ENCODE measurements at regions not wholly inside any gene's neighbourhood (a gene's known extent, or its start where the extent isn't known, plus 50 kb on each side); places are given as distances from the start of the nearest gene placed in this dataset.

- H3K36me3 ChIP-seq, result no peaks in the 10 kb centered on the region
- no peak overlapping the region for H3K4me3 ChIP-seq
- no peaks in the 10 kb centered on the region for H3K27me3 ChIP-seq
- TF ChIP-seq POLR2A (IDR thresholded peaks at IDR 0.05), result no peak
- no peak for TF ChIP-seq EP300 (IDR thresholded peaks at IDR 0.05)
- no peak for TF ChIP-seq CTCF (IDR thresholded peaks at IDR 0.05)
- H3K4me1 ChIP-seq, result no peaks in the 10 kb centered on the region
- no peak for DNase-seq (ENCODE audit: low spot score in 2 of 2)
- 81 to 89% methylated on average over 1 of the region's 1 CpG for WGBS, 2 donors
- H3K27ac ChIP-seq, result no peak overlapping the region
- H3K9me3 ChIP-seq, result no peaks in the 10 kb centered on the region
These were observed 204.2 kb downstream of the CBLN2 start for GRCh38 chr18:72339976-72340375.

GRCh38 chr18:72336786-72337185 lies 207.4 kb downstream of the CBLN2 start:
- TF ChIP-seq CTCF (IDR thresholded peaks at IDR 0.05) (no peak), POLR2A (IDR thresholded peaks at IDR 0.05) (no peak), EP300 (IDR thresholded peaks at IDR 0.05) (no peak)
- H3K4me1 ChIP-seq, result no peaks in the 10 kb centered on the region
- H3K4me3 ChIP-seq, result no peak overlapping the region
- H3K9me3 ChIP-seq, result no peaks in the 10 kb centered on the region
- no peak for DNase-seq (ENCODE audit: low spot score in 2 of 2)
- no peaks in the 10 kb centered on the region for H3K27me3 ChIP-seq
- no peak overlapping the region for H3K27ac ChIP-seq
- H3K36me3 ChIP-seq, result no peaks in the 10 kb centered on the region

GRCh38 chr18:72329533-72329932 lies 214.6 kb downstream of the CBLN2 start:
- no peak overlapping the region for H3K4me3 ChIP-seq
- H3K27me3 ChIP-seq, result no peaks in the 10 kb centered on the region
- H3K27ac ChIP-seq, result no peak overlapping the region
- no peaks in the 10 kb centered on the region for H3K9me3 ChIP-seq
- DNase-seq (ENCODE audit: low spot score in 2 of 2), result no peak
- no peaks in the 10 kb centered on the region for H3K4me1 ChIP-seq
- no peak for TF ChIP-seq CTCF (IDR thresholded peaks at IDR 0.05)
- no peak for TF ChIP-seq POLR2A (IDR thresholded peaks at IDR 0.05)
- TF ChIP-seq EP300 (IDR thresholded peaks at IDR 0.05), result no peak
- WGBS, 2 donors, result 51 to 61% methylated on average over 2 of the region's 2 CpGs
- H3K36me3 ChIP-seq, result no peaks in the 10 kb centered on the region

DNA sequence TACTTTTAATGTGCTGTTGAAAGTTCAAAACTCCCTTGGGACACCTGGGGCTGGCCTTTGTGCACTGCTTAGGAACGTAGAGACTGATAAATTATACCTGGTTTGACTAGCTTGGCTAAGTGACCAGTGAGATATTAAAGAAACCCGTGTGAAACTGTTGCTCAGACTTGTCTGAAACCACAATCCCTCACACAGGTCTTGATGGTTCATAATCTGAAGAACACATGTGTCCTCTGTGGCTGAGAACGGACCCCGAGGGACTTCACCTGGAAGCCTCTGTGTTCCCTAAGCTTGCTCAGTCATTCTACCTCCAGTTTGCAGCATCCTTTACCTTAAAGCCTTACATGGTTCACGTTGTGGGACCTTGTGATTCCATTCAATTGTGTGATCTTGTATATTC lies 218.8 kb downstream of the CBLN2 start:
- TF ChIP-seq EP300 (IDR thresholded peaks at IDR 0.05), result no peak
- TF ChIP-seq POLR2A (IDR thresholded peaks at IDR 0.05), result no peak
- TF ChIP-seq CTCF (IDR thresholded peaks at IDR 0.05), result no peak
- DNase-seq (ENCODE audit: low spot score in 2 of 2), result no peak
- 75 to 78% methylated on average over 5 of the region's 5 CpGs for WGBS, 2 donors

DNA sequence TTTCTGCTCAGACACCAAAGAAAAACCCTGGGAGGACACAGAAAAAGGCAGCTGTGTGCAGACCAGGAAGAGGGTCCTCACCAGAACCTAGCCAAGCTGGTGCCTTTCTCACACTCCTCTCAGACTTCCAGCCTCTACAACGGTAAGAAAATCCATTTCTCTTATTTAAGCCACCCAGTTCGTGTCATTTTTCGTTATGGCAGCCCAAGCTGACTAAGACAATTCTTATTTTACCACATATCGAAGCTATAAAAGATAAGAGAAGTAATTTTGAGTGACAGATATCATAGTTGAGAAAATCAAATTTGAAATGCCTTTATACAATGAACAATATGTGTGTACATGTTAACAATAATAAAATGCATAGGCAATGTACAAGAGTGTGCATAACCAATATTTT lies 219.5 kb downstream of the CBLN2 start:
- H3K9me3 ChIP-seq, result no peaks in the 10 kb centered on the region
- 82 to 83% methylated on average over 4 of the region's 4 CpGs for WGBS, 2 donors
- no peak overlapping the region for H3K4me3 ChIP-seq
- DNase-seq (ENCODE audit: low spot score in 2 of 2), result no peak
- H3K27ac ChIP-seq, result no peak overlapping the region
- no peaks in the 10 kb centered on the region for H3K4me1 ChIP-seq
- H3K27me3 ChIP-seq, result no peaks in the 10 kb centered on the region
- no peaks in the 10 kb centered on the region for H3K36me3 ChIP-seq
- TF ChIP-seq POLR2A (IDR thresholded peaks at IDR 0.05) (no peak), EP300 (IDR thresholded peaks at IDR 0.05) (no peak), CTCF (IDR thresholded peaks at IDR 0.05) (no peak)

More for the DNA sequence above, 218.8 kb downstream of the CBLN2 start:
- no peaks in the 10 kb centered on the region for H3K9me3 ChIP-seq
- no peaks in the 10 kb centered on the region for H3K36me3 ChIP-seq
- no peak overlapping the region for H3K4me3 ChIP-seq
- no peak overlapping the region for H3K27ac ChIP-seq
- no peaks in the 10 kb centered on the region for H3K4me1 ChIP-seq
- no peaks in the 10 kb centered on the region for H3K27me3 ChIP-seq

Data from tibial nerve (tissue), 4 donors.